ENCODE measurements at regions not wholly inside any gene's neighbourhood (a gene's known extent, or its start where the extent isn't known, plus 50 kb on each side); places are given as distances from the start of the nearest gene placed in this dataset.

DNA sequence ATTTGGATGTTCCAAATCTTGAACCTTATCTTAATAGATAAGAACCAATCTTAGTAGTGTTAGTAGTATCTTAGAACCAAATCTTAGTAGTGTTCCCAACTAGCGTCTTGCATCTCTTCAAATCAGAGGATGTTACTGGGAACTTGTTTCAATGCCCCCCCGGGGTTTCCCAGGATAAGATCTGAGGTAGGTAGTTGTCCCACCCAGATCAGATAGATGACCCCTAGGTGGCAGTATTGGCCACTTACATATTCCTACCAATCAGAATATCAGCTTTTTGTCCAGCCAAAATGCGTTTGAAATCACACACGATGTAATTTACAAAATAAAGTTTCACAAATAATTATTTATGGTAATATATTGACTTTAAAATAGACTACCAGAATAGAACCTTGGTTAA, 314.8 kb downstream of the MBD2 start:
- TF ChIP-seq, protein P1, sequence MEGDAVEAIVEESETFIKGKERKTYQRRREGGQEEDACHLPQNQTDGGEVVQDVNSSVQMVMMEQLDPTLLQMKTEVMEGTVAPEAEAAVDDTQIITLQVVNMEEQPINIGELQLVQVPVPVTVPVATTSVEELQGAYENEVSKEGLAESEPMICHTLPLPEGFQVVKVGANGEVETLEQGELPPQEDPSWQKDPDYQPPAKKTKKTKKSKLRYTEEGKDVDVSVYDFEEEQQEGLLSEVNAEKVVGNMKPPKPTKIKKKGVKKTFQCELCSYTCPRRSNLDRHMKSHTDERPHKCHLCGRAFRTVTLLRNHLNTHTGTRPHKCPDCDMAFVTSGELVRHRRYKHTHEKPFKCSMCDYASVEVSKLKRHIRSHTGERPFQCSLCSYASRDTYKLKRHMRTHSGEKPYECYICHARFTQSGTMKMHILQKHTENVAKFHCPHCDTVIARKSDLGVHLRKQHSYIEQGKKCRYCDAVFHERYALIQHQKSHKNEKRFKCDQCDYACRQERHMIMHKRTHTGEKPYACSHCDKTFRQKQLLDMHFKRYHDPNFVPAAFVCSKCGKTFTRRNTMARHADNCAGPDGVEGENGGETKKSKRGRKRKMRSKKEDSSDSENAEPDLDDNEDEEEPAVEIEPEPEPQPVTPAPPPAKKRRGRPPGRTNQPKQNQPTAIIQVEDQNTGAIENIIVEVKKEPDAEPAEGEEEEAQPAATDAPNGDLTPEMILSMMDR (conservative IDR thresholded peaks at IDR 0.05 in 1 of 2, IDR thresholded peaks at IDR 0.05 in 1 of 2; ENCODE audit: low read depth in 1 of 2, low read length in 2 of 2), result no peak
- TF ChIP-seq EZH2 (IDR thresholded peaks at IDR 0.05; ENCODE audit: low read length, missing control alignments), result no peak

Data from fibroblast of lung (primary cell).